Testis (tissue), 2 donors: ENCODE measurements at regions not wholly inside any gene's neighbourhood (a gene's known extent, or its start where the extent isn't known, plus 50 kb on each side); places are given as distances from the start of the nearest gene placed in this dataset.

Experiments used
- CTCF ChIP-seq, 3 experiments: fragments of 450-650 bp in 2 of 3; fragments of 200-600 bp in 1 of 3; sonication (generic) in 1 of 3; IDR thresholded peaks; one replicate each; pipeline ENCODE4 v1.5.1; 2016 to 2019; ENCODE audit warnings: antibody characterized with exemption in 3 of 3, mild to moderate bottlenecking in 2 of 3, moderate library complexity in 1 of 3
- POLR2A ChIP-seq: fragments of 450-650 bp; IDR thresholded peaks from one replicate; pipeline ENCODE4 v1.6.1; 2017; ENCODE audit warnings: antibody characterized with exemption, mild to moderate bottlenecking, moderate library complexity

GRCh38 chr15:72919936-72920465 lies 132.3 kb upstream of the NEO1 start:
- no peak for TF ChIP-seq CTCF (IDR thresholded peaks at IDR 0.05)
- TF ChIP-seq POLR2A, result no peak
